ENCODE measurements at regions not wholly inside any gene's neighbourhood (a gene's known extent, or its start where the extent isn't known, plus 50 kb on each side); places are given as distances from the start of the nearest gene placed in this dataset.
"Not testable (repeated sequence)": the region's sequence is repeated elsewhere in the genome, so short reads cannot be mapped to it uniquely, and the experiment has no call there.

DNA sequence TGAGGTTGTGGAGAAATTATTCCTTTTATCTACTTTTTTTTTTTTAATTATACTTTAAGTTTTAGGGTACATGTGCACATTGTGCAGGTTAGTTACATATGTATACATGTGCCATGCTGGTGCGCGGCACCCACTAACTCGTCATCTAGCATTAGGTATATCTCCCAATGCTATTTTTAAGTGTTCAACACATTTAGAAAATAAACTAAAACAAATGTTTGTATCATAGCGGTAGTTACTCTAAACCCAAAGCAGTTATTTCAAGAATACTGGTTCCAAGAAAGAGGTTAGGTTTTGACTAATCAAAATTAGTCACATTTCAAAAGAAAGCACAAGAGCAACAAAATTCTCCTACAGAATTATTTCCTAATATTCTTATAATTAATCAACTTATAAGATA lies 119.5 kb upstream of the SEM1 start:
- not testable (repeated sequence) for DNase-seq (ENCODE audit: low read depth)

DNA sequence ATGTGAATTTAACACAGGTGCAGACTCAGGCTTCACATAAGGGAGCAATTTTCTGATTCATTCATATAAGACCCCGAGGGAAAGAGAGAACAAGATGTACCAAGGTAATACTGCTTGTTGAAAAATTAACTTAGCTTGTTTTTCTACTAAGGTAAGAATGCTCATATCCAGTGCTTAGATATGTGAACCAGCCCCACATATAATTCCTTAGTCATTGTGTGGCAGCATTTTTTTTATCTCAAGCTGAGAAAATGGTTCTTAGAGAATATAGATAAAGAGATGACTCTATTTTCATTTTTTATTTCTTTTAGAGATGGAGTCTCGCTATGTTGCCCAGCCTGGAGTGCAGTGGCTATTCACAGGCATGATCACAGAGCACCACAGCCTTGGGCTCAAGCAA lies 121.8 kb upstream of the SEM1 start:
- DNase-seq (ENCODE audit: low read depth): no peak

DNA sequence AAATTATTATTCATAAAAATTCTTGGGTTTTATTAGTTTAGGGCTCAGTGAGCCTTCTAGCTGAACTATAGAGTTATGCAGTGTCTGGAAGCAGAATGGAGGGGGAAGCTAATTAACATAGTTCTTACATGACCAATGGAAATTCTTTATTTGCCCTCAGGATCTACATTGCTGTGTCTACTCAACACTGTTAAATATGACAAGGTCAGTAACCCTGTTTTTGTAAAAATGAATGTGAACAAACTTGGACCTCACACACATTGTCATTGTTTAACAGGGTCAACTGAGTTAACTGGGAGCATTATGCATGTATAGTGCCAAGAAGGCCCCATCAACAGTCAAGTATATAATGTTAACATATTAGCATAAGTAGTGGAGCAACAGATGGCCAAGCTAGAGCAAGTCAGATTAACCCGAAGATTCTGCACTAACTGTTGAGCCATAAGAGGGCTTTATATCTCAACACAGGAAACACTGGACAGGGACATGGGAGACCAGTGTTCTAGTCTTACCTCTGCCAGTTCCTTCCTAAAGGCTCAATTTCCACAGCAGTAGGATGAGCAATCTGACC lies 122.5 kb upstream of the SEM1 start:
- DNase-seq (ENCODE audit: low read depth): no peak

DNA sequence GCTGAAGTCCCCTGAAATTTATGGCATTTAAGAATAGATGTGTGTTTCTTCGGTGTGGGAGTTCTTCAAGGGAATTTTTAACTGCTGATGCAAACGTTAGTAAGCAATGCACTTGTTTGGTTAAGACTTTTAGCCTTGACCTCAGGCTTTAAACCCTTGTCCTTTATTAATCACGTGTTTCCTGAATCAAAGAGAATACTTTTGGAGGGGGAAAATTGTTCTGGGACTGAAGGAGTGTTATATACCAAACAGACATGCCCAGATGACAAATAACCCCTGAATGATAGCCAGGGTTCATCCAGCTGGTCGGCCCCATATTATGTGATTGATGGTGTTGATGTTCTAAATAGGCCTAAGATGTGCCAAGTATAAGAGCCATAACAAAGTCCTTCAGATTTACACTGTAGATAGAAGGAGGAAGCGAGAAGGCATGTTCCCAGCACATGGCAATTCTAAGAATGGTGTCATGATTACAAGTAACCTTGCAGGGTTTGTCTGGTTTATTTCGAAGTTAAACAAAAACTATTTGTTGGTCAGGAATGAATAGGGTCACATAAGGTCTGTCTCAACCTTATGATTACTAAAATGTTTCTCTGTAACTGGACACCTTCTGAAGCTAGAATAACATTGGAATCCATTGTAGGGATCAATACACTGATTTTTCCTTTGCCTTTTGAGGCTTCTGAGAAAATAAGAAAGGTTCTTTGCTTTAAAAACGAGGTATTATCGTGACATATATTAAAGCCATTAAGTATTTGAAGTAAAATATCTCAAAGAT lies 124.2 kb upstream of the SEM1 start:
- no peak for DNase-seq (ENCODE audit: low read depth)

DNA sequence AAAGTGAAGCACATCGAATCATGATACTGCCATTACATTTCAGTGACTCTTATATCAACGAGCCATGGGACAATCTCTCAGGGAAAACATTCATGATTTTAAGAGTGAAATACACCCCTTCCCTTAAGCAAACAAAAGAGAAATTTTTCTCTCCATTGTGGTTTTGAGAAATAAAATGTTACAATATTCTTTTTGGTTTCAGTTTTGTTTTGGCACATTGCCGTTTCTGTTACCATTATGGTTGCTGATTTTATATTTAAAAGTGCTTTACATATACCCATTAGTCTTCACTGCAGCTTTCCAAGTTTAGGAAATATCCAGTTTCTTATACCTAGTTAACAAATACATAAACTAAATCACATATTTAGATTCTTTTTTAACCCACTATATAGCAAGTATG lies 126.8 kb upstream of the SEM1 start:
- DNase-seq (ENCODE audit: low read depth): no peak

DNA sequence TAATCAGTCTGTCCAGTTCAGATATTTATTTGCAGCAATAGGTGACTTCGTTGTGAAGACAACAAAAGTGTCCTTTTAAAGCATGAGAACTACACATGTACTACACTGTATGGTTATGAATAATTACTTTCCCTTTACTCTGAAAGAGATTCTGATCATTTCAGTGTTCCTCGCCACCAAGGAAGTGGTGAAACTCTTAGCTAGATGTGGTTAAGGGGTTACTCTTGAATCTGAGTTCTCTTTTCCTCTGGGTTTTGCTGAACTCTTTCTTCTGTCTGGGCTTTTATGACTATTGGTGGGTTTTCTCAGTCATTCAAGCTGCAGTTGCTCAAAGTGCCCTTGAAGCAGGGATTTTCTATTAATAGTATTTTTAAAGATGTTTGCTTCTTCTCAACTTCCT lies 127.9 kb upstream of the SEM1 start:
- no peak for DNase-seq (ENCODE audit: low read depth)

DNA sequence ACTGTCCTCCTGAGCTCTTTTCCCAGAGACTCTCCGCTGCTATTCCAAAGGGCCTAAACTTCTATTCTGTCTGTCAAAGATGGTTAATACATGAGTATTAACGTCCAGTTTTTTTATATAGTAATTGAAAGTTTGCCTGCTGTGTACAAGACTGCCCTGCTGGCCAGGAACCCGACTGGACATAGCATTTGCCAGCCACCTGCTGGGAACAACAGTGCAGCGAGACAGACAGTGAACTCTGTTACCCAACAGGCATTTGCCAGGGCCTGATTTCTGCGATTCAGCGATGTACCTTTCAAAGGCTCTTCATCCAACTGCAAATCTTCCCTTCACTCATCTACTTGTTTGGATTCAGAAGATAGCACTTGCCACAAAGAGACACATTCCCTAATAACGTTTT lies 128.8 kb upstream of the SEM1 start:
- DNase-seq (ENCODE audit: low read depth): no peak

DNA sequence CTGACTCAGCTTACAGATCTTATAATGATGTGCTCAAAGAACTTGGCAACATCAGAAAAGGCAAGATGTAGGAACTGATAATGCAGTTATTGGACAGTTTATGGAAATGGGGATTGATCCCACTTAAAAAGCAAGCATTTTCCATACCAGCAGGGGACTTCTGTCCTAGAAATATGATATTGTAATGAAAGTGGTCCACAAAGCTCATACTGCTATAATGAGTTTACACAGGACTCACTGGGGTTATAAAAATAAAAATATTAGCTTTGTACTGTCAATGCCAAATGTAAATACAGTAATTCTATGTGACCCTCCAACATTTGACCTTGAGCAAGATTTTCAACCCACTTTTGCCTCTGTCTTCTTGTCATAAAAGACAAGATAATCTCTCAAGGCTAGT lies 145.5 kb upstream of the SEM1 start:
- DNase-seq (ENCODE audit: low read depth): no peak

DNA sequence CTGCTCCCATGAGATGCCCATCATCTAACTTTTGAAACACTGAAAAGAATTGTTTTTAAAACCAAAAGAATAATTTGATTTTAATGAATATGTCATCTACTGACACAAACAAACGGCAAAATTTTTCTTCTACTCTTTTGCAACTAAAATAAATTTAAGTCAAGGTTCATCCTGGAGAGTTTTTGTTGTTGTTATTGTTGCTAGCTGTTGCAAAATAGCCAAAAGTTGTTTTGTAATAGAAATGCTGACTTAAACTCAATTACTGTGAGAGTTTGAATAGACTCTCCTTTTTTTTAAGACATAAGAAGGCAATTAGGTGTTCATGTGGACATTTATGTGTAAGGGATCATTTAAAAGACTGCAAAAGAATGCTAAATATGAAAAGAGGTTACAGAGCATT lies 146.0 kb upstream of the SEM1 start:
- DNase-seq (ENCODE audit: low read depth): no peak

DNA sequence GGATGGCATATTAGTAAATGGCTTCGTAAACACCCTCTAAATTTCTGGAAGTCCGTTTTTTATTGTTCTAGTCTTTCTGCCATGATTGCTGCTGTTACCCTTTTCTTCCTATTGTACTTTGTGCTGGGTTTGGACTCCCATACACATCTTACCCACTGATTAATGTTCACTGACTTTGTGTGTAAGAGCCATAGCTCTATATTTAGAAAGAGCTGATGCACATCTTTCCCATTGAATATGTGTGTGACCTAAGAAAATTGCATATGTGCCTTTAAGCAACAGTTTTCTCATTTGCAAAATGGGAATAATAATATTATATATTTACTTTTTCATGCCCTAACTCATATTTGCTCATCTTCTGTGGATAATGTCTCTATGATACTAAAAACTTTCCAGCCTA lies 135.8 kb upstream of the DLX6 start:
- no peak for DNase-seq (ENCODE audit: low read depth)

DNA sequence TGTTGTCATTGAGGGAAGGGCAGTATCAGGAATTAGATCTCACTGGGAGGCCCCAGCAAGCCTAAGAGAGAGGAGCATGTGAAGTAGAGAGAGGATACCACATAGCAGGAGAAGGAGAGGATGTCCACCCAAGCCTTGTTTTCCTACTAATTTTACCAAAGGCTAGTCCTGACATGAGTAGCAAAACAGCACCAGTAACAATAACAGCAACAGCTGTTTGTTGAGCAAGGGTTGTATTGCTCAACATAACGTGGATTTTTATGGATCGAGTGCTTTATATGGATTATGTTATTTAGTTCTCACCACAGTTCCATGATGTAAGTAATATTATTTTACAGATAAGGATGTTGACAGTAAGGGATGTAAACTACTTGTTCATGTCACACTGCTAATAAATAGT lies 135.2 kb upstream of the DLX6 start:
- no peak for DNase-seq (ENCODE audit: low read depth)

DNA sequence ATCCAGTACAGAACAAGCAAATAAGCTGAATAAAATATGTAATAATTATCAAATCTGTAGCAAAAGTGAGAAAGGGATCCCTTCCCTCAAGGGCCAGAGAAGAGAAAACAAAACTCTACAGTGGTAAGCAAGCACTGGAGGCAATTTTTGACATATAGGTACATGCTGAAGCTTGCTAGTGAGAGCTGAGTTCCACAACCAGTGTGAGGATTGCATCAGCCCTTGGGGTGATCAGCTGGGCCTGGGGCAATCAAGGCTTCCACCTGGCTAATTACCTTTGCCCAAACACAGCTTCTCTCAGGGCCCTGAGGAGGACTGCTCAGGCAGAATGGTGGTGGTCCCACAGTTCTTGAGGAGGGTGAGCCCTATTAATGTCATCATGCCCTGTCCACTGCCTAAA lies 134.4 kb upstream of the DLX6 start:
- DNase-seq (ENCODE audit: low read depth): no peak

DNA sequence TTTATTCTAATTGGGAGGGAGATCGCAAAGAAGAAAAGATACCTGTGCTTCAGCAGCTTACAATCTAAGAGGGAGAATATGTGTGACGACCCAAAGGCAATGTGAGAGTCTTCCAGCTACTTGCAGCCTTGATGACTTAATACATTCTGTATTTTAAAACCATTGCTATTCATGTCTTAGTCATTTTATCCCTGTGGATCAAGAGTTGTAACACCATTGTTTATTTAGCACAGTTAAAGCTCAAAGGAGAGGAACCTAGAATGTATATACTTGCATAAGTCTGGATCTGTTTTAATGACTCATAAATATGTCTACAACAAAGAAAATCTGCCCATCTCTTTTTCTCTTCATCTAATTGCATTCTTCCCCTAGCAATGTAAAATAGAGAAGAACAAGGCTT lies 117.9 kb upstream of the DLX6 start:
- DNase-seq (ENCODE audit: low read depth): no peak

DNA sequence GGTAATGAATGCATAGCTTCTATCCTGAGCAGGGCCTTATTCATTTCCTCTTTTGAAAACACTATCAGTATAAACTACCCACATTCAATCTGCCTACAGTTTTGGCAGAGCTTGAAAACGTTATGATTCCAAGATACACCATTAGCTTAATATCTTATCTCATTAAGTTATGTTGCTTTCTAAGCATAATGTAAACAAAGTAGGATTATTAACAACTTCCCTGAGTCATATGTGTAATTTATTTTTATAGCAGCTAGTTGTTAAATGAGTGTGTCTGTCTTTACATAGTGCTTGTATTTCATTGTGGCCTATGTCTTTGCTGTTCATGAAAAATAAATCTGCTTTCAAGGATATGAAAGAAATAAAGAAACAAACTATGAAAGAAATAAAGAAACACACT lies 106.2 kb upstream of the DLX6 start:
- DNase-seq (ENCODE audit: low read depth): no peak

DNA sequence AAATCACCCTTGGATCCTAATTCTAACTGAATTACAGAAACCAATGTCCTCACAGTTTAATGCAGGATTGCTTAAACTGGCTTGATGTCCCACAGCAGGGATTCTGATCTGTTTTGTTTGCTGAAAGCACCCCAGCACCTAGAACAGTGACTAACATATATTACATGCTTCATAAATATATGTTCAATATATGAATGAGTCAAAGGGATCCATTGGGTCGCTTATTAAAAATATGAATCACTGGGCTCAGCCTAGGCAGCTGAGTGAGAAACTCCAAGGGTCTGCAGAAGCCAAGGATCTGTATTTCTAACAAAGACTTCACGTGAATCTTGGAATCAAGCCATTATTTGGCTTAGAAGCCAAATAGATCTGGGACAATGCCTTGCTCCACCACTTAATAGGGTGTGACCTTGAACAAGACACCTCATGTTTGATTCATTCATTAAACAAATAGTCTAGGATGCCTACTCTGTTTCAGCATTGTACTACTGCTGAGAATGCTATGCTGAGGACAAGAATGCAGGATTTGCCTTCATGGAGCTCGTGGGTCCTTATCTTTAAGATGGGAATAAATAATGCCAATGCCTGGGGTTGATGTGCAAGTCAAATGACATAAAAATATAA lies 103.4 kb upstream of the DLX6 start:
- DNase-seq (ENCODE audit: low read depth): no peak

DNA sequence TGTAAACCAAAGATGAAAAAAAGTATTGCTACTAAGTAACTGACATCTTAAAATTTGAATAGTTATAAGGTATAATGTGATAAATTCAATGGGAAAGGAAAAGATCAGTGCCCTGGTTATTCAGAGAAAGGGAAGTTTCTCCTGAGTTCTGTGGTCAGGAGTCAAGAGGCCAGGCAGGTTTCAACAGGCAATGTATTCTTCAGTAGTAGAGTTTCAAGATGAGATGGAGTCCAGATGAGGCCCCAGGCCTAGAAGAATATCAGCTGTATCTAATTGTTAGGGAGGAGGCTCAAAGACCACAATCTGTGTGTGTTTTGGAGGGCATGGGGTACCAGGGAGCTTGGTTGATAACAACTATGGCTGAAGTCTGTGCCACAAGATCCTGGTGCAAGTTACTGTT lies 101.4 kb upstream of the DLX6 start:
- DNase-seq (ENCODE audit: low read depth): no peak

DNA sequence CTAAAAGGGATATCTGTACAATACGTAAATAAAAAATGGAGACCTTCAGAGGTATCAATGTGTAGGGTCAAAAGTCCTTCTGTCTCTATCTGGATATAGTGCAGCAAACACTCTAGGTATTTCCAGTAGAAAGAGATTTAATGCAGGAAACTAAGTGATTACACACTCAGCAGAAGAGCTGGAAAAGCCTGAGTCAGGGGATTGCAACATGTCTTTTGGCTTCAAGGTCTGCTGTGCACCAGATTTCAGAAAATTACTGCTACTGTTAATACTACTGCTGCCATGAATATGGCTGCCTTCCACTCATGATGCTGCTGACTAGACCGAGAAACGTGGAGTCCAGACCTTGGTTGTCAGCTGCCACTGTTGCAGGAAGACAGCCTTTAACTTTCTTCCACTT lies 94.9 kb upstream of the DLX6 start:
- no peak for DNase-seq (ENCODE audit: low read depth)

DNA sequence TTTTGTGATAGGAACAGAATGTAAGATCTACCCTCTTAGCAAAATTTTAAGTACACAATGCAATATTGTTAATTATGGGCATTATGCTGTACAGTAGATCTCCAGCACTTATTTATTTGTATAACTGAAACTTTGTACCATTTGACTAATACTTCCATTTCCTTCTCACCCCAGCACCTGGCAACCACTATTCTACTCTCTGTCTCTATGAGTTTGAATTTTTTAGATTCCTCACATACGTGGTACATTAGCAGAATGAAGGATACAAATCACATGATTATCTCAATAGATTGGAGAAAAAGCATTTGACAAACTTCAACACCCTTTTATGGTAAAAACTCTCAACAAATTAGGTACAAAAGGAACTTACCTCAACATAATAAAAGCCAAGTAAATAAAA lies 90.3 kb upstream of the DLX6 start:
- no peak for DNase-seq (ENCODE audit: low read depth)

DNA sequence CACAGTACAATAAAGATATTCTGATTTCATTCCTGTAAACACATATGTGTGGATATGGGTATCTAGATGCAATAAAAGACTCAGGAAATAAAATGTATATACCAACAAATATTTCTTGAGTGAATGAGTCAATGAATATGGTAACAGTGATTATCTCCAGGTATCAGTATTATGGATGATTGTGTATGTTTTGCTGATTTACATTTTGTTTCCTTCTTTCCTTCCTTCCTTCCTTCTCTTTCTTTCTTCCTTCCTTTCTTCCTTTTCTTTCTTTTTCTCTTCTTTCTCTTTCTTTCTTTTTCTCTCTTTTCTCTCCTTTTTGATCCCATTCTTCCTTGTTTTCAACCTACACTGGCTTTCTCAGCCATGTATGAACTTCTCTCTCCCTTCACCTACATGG lies 85.3 kb upstream of the DLX6 start:
- DNase-seq (ENCODE audit: low read depth): no peak

DNA sequence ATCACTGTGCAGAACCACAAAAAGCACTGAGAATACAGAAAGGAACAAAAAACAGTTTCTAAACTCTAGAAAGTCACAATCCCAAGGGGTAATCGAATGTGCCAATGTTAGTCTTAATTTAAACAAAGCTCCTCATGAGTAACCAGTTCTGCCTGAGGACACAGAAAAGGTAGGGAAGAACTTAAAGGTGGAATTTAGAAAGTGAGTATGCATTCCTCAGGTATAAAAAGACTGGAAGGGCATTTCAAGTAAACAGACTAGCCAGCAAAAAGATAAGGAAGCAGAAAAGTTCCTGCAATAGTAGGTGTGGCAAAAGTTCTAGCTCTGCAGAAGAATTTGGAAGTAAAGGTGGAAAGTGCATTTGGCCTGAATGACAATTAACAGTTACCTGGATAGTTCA lies 84.6 kb upstream of the DLX6 start:
- no peak for DNase-seq (ENCODE audit: low read depth)

DNA sequence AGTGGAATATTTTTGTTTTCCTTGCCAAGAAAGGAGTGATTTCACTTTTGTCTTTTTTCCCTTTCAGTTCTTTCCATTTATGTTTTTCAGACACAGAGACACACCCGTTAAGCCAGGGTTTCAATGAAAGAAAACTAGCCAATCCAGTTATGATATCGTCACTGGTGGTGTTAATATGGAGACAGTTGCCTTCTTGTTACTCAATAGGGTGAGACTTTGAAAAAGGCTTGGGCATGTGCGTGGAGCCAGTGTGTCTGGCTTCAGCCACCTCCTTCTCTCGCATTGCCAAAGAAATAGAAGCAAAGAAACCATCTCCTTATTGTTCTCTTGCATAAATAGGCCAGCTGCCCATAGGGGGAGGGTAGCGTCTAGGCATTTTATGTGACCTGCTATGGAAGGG lies 84.1 kb upstream of the DLX6 start:
- no peak for DNase-seq (ENCODE audit: low read depth)

DNA sequence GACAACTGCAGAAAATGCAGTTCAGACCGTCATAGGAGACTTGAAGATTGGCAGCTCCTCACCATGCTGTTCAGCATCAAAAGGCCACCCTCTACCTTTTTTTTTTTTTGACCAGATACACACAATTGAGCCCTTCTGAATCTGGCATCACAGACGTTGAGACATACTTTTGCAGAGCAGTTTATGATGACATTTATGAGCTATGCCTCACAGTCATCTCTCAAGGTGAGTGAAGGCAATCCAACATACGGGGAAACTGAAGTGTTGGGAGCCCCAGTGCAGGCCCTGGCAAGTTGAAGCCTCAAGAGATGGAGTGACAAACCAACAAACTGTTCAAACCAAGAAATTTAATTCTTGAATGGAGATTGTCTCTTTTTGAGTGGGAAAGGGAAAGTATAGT lies 83.6 kb upstream of the DLX6 start:
- DNase-seq (ENCODE audit: low read depth): no peak

DNA sequence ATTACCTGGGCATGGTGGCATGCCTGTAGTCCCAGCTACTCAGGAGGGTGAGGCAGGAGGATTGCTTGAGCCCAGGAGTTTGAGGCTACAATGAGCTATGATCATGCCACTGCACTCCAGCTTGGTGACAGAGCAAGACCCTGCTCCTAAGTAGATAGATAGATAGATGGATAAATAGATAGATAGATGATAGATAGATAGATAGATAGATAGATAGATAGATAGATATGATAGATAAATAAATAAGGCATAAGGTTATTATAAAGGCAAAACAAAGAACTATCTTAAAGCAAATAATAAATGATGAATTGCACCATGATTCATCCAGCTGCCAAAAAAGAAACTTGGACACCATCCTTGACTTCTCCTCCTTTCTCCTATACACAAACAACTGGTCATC lies 82.0 kb upstream of the DLX6 start:
- DNase-seq (ENCODE audit: low read depth): not testable (repeated sequence)

DNA sequence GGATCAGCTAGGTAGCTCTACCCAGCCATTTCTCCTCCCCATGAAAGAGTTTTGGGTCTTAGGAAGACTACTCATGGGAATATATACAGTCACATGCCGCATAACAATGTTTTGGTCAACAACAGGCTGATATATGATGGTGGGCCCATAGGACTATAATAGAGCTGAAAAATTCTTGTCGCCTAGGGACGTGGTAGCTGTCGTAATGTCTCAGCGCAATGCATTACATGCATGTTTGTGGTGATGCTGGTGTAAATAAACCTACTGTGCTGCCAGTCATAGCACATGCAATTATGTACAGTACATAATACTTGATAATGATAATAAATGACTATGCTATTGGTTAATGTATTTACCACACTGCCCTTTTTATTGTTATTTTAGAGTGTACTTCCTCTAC lies 78.2 kb upstream of the DLX6 start:
- DNase-seq (ENCODE audit: low read depth): no peak
